Neural crest cell (in vitro differentiated cells): ENCODE measurements at regions not wholly inside any gene's neighbourhood (a gene's known extent, or its start where the extent isn't known, plus 50 kb on each side); places are given as distances from the start of the nearest gene placed in this dataset.

Experiments used
- DNase-seq: peaks from one replicate; pipeline ENCODE4 v3.0.0; 2021; ENCODE audit warnings: low read depth, mixed read lengths, low spot score
- H3K27ac Mint-ChIP-seq: one replicate; pipeline ENCODE4 v1.8.0; 2021; ENCODE audit warnings: mild to moderate bottlenecking, mixed read lengths; ENCODE audit not compliant: unreplicated experiment
- H3K27me3 Mint-ChIP-seq: 2 replicates; pipeline ENCODE4 v1.8.0; 2021; ENCODE audit warnings: low read depth, mild to moderate bottlenecking, mixed read lengths
- H3K36me3 Mint-ChIP-seq: 2 replicates; pipeline ENCODE4 v1.8.0; 2021; ENCODE audit warnings: low read depth, mild to moderate bottlenecking, mixed read lengths
- H3K4me1 Mint-ChIP-seq: 2 replicates; pipeline ENCODE4 v1.8.0; 2021; ENCODE audit warnings: mixed read lengths
- H3K4me3 Mint-ChIP-seq: one replicate; pipeline ENCODE4 v1.8.0; 2021; ENCODE audit warnings: mild to moderate bottlenecking, mixed read lengths
- H3K9me3 Mint-ChIP-seq: 2 replicates; pipeline ENCODE4 v1.8.0; 2021; ENCODE audit warnings: mixed read lengths
- CTCF ChIP-seq: fragments of 200-600 bp; sonication (generic); conservative IDR thresholded peaks from 2 replicates; pipeline ENCODE4 v1.5.0; 2021; ENCODE audit warnings: antibody characterized with exemption, mild to moderate bottlenecking

DNA sequence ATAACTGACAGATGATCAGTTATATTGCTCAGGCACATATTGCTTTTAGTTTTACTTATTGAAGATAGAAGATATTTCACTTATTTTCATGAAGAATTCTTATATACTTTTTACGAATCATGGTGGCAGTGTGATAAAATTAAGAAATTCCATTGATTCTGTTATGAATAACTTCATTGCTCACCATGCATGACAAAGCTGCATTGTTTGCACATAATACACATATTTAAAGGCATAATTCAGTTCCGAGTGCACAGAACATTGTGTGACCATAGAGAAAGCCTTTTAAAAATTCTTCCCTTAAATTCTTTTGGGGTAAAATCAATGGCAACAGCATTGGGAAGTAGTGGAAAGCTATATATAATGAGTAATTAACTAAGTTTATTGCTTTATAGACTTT is 82.5 kb upstream of the NAALADL2 start:
- H3K27ac Mint-ChIP-seq, result no peak overlapping the region
- no peaks in the 10 kb centered on the region for H3K36me3 Mint-ChIP-seq
- H3K4me3 Mint-ChIP-seq, result no peak overlapping the region
- no peaks in the 10 kb centered on the region for H3K27me3 Mint-ChIP-seq
- TF ChIP-seq CTCF, result no peak
- H3K4me1 Mint-ChIP-seq, result no peaks in the 10 kb centered on the region
- H3K9me3 Mint-ChIP-seq, result peaks cover 5% of the 10 kb centered on the region
- no peak for DNase-seq

DNA sequence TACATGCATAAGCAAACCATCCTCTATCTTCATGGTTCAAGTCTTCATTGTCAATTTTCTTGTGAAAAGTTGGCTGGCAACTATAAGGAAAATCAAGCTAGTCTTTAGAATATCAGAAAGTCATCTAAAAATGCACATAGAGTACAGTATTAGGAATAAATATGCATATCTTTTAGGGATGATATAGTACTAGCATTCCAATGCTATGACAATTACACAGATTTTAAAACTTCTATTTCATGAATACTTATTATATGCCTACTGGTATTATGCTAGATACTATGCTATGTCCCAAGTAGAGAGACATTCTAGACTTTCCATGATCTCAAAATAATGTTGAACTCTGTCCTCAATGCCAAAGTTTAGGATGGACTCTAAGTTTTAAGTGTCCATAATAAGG is 81.3 kb upstream of the NAALADL2 start:
- Mint-ChIP-seq H3K36me3 (no peaks in the 10 kb centered on the region), H3K27me3 (no peaks in the 10 kb centered on the region)
- DNase-seq, result no peak

GRCh38 chr3:174783502-174783901 is 75.6 kb upstream of the NAALADL2 start:
- peaks cover 5% of the 10 kb centered on the region for H3K9me3 Mint-ChIP-seq
- no peaks in the 10 kb centered on the region for H3K4me1 Mint-ChIP-seq

More for the DNA sequence above, 81.3 kb upstream of the NAALADL2 start:
- no peak overlapping the region for H3K4me3 Mint-ChIP-seq
- no peaks in the 10 kb centered on the region for H3K4me1 Mint-ChIP-seq
- no peak overlapping the region for H3K27ac Mint-ChIP-seq
- no peak for TF ChIP-seq CTCF
- peaks cover 5% of the 10 kb centered on the region for H3K9me3 Mint-ChIP-seq

GRCh38 chr3:174784206-174784934 is 74.8 kb upstream of the NAALADL2 start:
- no peak for DNase-seq
- peaks cover 5% of the 10 kb centered on the region for H3K9me3 Mint-ChIP-seq
- no peak overlapping the region for H3K27ac Mint-ChIP-seq
- no peaks in the 10 kb centered on the region for H3K4me1 Mint-ChIP-seq
- no peak overlapping the region for H3K4me3 Mint-ChIP-seq
- H3K27me3 Mint-ChIP-seq, result no peaks in the 10 kb centered on the region
- TF ChIP-seq CTCF, result no peak
- H3K36me3 Mint-ChIP-seq, result no peaks in the 10 kb centered on the region

More at GRCh38 chr3:174783502-174783901, 75.6 kb upstream of the NAALADL2 start:
- no peaks in the 10 kb centered on the region for H3K36me3 Mint-ChIP-seq
- H3K27me3 Mint-ChIP-seq, result no peaks in the 10 kb centered on the region
- DNase-seq, result no peak
- no peak overlapping the region for H3K27ac Mint-ChIP-seq
- no peak for TF ChIP-seq CTCF
- no peak overlapping the region for H3K4me3 Mint-ChIP-seq

DNA sequence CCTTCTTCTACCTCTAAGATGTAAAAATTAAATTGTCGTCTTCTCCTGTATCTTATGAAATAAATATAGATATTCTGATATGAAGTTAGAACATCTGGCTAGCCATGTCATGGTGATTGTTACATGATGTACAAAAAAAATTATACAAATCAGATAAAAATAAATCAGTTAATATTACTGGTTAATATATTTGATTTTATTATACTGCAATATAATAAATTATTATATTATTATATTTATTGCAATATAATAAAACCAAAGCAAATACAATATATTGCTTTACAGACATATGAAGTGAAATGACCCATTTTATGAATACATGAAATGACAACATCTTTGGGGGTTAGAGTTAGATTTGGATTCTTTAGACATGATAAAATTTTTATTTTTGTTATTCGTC is 72.3 kb upstream of the NAALADL2 start:
- no peak for DNase-seq
- no peaks in the 10 kb centered on the region for H3K9me3 Mint-ChIP-seq
- TF ChIP-seq CTCF, result no peak
- no peaks in the 10 kb centered on the region for H3K27me3 Mint-ChIP-seq
- H3K4me3 Mint-ChIP-seq, result no peak overlapping the region
- no peak overlapping the region for H3K27ac Mint-ChIP-seq
- H3K4me1 Mint-ChIP-seq, result no peaks in the 10 kb centered on the region
- no peaks in the 10 kb centered on the region for H3K36me3 Mint-ChIP-seq
